HG03060 (cell line): ENCODE measurements at regions not wholly inside any gene's neighbourhood (a gene's known extent, or its start where the extent isn't known, plus 50 kb on each side); places are given as distances from the start of the nearest gene placed in this dataset.

Source experiments
- ATAC-seq: cut with Tn5 transposase; IDR thresholded peaks from one replicate; pipeline ENCODE4 v1.9.1; 2021; ENCODE audit warnings: low read depth, moderate number of reproducible peaks; ENCODE audit not compliant: unreplicated experiment

- ATAC-seq: no peak
Measured at GRCh38 chr3:27594096-27594690, 110.0 kb upstream of the SLC4A7 start.

- ATAC-seq: no peak
Measured at GRCh38 chr3:27593173-27593572, 109.0 kb upstream of the SLC4A7 start.

- ATAC-seq: no peak
Measured at GRCh38 chr3:27591312-27592210, 107.4 kb upstream of the SLC4A7 start.

GRCh38 chr3:27590437-27591298 lies 106.5 kb upstream of the SLC4A7 start:
- no peak for ATAC-seq

GRCh38 chr3:27589795-27590194 lies 105.6 kb upstream of the SLC4A7 start:
- no peak for ATAC-seq

- no peak for ATAC-seq
Measured at GRCh38 chr3:27585429-27585828, 101.2 kb upstream of the SLC4A7 start.

GRCh38 chr3:27584874-27585273 lies 100.7 kb upstream of the SLC4A7 start:
- no peak for ATAC-seq

GRCh38 chr3:27581852-27582251 lies 97.7 kb upstream of the SLC4A7 start:
- ATAC-seq: no peak

GRCh38 chr3:27578032-27578431 lies 93.8 kb upstream of the SLC4A7 start:
- ATAC-seq: no peak

- ATAC-seq: no peak
Measured at GRCh38 chr3:27577504-27577903, 93.3 kb upstream of the SLC4A7 start.

GRCh38 chr3:27576171-27576570 lies 92.0 kb upstream of the SLC4A7 start:
- no peak for ATAC-seq

- no peak for ATAC-seq
Measured at GRCh38 chr3:27575499-27575898, 91.3 kb upstream of the SLC4A7 start.

GRCh38 chr3:27574438-27574795 lies 90.2 kb upstream of the SLC4A7 start:
- ATAC-seq: no peak

- ATAC-seq: no peak
Measured at GRCh38 chr3:27573780-27574437, 89.7 kb upstream of the SLC4A7 start.

- no peak for ATAC-seq
Measured at GRCh38 chr3:27573138-27573537, 89.0 kb upstream of the SLC4A7 start.

GRCh38 chr3:27571345-27571744 lies 87.2 kb upstream of the SLC4A7 start:
- no peak for ATAC-seq

- no peak for ATAC-seq
Measured at GRCh38 chr3:27570421-27571106, 86.4 kb upstream of the SLC4A7 start.

- no peak for ATAC-seq
Measured at GRCh38 chr3:27568393-27568792, 84.2 kb upstream of the SLC4A7 start.

GRCh38 chr3:27567251-27567650 lies 83.1 kb upstream of the SLC4A7 start:
- ATAC-seq: no peak

- no peak for ATAC-seq
Measured at GRCh38 chr3:27565201-27565852, 81.1 kb upstream of the SLC4A7 start.
